LoVo (cell line): ENCODE measurements at regions not wholly inside any gene's neighbourhood (a gene's known extent, or its start where the extent isn't known, plus 50 kb on each side); places are given as distances from the start of the nearest gene placed in this dataset.

ENCODE experiments used
- DNase-seq: peaks from one replicate; pipeline ENCODE4 v3.0.0-alpha.2; 2016; ENCODE audit warnings: low spot score

DNA sequence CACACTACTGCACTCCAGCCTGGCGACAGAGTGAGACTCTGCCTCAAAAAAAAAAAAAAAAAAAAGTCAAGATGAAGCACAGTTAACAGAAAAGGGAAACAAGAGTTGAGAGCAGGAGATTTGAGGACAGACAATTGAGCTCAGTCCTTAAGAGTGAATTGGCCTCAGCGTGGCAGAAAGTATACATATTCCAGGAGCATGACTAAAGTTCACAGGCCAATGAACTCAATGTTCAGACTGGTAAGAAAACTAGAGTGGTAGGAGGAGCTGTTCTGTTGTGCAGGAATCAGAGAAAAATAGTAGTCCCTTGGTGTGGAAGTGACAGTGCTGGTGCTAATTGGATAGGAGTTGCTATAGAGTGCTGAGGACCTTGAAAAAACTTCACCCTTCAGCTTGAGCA is 60.0 kb downstream of the NRN1 start:
- no peak for DNase-seq

GRCh38 chr6:5946181-5946580 is 60.5 kb downstream of the NRN1 start:
- no peak for DNase-seq

DNA sequence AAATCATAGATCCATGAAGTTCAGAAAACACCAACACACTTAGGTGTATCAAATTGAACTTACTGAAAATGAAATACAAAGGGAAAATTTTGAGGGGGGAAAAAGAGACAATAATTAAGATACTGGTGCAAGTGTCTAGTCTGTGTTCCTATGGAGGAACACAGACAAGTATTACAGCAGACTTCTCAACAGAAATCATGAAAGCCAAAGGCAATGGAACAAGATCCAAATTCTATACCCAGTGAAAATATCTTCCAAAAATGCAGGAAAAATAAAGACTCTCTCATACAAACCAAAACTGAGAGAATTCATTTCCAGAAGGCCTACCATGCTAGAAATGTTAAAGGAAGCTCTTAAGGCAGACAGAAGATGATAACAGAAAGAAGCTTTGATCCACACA is 63.1 kb downstream of the NRN1 start:
- no peak for DNase-seq

DNA sequence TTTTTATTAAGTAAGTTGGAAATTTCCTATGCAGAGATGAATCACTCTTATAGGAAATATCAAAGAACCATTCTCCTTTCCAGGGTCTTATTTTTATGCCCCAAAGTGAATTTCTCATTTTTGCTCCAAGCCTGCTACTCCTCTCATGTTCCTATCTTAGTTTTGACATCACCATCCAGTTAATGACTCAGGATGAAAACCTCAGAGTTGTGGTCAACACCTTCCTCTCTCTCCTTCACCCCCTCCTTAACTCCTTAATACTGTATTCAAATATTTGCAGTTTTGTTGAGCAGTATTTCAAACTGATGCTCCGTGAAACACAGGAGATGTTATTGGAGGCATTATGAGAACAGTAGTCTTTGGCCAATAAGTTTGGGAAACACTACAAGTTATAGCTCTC is 64.1 kb downstream of the NRN1 start:
- DNase-seq, result no peak

GRCh38 chr6:5941188-5941587 is 65.5 kb downstream of the NRN1 start:
- DNase-seq, result no peak

DNA sequence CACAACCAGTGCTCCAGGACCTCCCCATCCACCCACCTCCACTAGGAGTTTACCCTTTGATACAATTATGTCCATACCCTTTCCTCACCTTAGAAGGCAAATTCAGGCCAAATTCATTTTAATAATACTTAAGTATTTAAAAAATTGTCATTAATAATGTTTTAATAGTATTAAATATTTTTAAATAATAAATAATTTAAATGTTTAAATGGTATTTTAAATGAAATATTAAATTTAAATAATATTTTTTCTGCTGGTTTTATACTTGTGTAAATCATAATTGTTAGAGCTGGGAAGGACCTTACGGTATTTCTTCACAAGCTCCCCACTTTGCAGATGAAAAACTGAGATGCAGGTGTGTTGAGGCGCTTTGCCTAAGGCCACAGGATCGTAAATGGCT is 67.8 kb downstream of the NRN1 start:
- no peak for DNase-seq

DNA sequence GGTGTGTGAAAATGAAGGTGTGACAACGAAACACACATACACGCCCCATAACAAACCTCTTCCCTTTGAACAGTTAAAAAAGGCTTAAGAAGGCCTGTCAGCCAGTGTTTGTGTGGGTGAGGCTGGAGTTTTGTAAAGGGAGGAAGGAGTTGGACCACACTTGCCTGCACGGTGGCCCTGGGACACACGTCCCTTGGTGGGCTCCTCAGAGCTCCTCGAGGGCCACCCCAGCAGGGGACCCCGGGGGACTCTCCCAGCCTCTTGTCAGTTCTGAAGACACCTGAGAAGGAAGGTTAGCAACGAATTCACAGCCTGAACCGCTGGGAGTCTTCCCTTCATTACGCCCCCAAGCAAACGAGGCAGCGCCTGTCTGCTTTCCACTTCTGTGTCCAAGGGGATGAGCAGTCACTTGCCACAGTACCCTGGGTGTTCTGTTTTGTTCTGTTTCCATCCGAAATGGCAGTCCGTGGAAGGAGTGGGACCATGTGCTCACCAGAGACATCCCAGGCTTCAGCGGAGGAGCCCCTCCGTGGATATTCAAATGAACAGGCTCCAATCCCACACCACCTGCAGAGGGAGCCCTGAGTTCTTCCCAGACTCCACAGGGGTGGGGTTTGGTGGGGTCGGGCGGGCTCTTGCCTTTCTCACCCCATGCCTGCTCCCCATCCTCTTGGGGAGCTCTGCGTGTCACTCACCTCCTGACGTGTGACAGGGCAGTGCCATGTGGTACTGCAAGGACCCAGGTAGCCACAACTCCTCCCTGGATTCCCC is 68.6 kb downstream of the NRN1 start:
- no peak for DNase-seq

DNA sequence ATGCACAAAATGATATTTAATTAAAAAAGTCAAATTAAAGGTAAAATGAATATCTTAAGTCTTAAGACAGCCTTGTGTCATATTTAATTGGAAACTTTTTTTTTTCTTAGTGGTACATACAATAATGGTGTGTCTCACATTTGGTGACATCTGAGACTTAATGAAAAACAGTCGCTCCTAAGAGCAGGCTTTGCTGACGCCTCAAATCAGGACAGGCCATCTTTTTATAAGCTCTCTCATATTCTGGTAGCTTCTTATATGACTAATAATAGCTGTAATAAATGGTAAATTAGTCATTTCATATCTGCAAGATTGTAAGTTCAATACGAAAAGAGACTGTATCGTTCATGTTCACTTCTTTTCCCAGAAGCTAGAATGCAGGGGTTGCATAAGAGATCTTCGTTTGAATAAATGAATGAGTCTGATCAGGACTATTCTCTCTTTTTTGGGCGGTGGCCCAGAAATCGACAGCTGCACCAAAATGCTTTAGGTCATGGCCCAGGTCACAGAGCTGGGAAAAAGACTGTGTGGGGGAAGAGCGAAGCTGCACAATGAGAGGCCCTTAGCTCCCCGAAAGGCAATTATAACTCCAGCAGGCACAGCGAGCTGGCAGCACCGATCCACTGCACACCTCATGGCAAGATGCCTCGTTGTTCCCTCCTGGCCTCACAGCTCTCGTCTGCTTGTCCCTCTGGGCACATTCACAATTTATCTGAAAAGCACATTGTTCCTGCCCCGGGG is 69.4 kb downstream of the NRN1 start:
- DNase-seq, result no peak

DNA sequence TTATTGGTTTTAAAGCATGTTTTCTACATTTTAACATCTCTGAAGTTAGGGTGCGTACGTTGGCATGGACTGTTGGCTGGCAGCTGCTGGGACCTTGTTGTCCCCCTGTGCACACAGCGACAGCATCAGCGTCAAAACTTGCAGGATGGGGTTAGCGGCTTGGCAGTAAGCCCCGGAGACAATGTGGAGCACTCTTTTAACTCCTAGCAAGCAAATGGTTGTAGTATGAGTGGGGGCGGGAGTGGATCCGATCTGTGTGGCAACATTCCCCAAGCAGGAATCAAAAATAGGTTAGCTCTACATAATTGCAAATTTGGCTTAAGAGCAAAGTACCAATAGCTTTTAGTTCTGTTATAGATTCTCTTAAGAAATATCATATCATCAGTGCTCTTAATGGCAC is 70.1 kb downstream of the NRN1 start:
- no peak for DNase-seq

- DNase-seq, result no peak
Measured at GRCh38 chr6:5936140-5936539, 70.6 kb downstream of the NRN1 start.

- DNase-seq, result no peak
Measured at GRCh38 chr6:5930968-5931367, 75.8 kb downstream of the NRN1 start.

DNA sequence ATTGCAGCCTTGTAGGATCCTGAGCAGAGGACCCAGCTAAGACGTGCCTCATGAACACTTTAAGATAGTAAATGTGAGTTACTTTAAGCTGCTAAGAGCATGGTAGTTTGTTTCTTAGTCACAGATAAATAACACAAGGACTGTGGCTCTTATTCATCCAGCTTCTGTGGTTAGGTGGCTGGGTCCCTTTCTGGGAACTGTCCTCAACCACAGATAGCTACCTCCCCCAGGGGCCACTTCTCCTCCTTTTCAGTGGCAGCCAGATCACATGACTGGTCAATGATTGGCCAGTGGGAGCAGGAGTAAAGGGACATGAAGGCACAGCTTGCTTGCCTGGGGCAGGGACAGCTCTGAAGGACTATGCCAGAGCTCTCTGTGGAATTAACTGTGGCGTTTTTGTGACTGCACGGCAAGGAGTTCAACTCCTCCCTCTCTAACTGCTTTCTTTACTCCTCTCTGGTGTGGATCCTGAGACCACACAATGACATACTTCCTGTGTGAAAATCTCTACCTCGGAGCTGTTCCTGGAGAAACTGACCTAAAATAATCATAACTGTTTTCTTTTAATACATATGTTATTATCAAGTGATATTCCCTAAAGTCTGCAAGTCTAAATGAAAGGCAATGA is 76.5 kb downstream of the NRN1 start:
- no peak for DNase-seq

- DNase-seq, result no peak
Measured at GRCh38 chr6:5923840-5924239, 82.9 kb downstream of the NRN1 start.

DNA sequence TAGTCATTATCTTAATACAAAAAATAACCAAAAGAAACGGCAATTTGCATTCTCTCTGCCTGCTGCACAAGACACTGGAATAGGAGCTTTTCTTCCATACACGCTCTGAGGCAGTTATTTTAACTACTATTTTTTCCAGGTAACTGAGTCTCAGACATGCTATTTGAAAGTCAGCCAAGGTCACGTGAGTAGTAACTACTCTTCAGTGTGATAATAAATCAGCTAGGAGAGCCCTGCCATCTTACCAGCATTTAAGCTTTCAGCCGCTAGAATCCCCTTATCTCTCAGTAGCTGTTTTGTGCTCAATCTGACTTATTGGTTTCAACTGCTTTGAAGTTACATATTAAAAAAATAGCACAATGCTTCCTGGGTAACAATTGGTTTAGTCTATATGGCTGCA is 84.5 kb downstream of the NRN1 start:
- no peak for DNase-seq

GRCh38 chr6:5909721-5910120 is 97.0 kb downstream of the NRN1 start:
- DNase-seq, result no peak

DNA sequence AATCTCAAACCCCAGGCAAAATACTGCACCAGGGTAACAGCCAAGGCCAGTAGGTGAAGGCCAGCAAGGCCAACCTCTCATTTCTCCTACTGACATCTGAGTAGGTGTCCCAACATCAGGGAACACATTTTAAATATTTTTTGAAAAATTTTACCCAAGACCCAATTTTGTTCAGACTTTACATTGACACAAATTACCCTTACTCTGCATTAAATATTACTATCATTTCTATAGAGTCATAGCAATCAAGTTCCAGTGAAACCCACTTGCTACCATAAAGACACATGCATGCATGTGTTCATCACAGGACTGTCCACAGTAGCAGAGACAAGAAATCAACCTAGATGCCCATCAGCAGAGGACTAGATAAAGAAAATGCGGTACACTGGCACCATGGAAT is 99.9 kb downstream of the NRN1 start:
- no peak for DNase-seq

DNA sequence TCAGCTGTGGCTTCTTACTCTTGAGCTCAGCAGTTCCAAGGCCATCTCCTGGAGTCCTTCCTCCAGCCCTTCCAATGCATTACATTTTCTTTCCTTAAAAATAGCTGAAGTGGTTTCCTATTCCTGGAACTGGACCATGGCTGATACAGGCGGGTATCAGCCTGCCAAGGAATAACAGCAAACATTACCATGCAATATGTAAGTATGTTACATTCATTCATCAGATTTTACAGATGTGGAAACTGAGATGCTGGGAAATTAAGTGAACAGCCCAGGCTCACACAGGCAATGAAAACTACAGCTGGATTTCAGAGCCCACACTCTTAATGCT is 100.4 kb downstream of the NRN1 start:
- DNase-seq, result no peak

DNA sequence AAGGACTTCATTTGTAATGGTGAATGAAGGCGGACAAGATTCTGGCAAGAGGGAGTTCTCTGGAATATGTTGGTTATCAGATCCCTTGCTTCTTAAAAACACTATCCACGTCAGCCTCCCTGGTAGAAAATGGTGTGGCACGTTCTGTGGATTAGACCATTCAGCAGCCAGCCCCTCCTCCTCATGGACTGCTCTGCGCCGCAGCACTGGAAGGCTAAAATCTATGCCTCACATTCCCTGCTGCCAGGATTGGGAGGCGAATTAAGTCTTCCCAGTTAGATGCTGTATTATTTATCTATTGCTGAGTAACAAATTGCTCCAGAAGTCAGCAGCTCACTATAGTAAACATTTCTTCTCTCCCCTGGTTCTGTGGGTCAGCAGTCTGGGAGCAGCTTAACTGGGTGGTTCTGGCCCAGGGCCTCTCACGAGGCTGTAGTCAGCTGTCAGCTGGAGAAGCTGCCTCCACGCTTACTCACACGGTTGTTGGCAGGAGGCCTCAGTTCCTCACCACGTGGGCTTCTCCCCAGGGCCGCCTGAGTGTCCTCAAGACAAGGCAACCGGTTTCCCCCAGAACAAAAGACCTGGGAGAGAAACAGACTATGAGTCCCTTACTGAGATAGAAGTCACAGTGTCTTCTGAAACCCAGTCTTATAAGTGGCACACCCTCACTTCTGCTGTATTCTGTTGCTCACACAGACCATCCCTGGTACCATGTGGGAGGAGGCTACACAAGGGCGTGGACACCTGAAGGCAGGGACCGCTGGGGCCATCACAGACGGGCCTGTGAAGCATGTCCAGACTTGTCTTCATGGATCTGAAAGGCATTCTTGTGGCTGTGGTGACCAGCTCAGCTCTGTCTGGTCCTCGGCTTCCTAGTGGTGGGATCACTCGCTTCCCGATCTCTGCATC is 101.0 kb downstream of the NRN1 start:
- peak; percentile 41 for DNase-seq

DNA sequence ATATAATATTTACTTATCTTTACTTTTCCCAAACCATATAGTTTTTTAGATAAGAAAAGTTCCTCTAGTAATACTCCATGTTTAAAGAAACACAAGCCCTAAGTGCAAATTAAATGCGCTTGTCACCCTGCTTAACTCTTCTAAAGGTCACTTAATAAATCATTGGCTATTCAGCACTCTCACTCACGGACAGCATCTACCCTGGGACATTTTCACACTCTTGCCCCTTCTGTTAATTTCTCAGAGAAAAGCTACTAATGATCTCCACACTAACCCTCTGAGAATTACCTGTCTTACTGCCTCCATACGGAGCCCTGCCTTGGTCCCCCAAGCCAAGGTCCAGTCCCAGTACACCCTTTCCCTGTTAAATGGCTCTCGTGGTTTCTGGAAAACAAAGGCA is 102.2 kb downstream of the NRN1 start:
- DNase-seq, result no peak

DNA sequence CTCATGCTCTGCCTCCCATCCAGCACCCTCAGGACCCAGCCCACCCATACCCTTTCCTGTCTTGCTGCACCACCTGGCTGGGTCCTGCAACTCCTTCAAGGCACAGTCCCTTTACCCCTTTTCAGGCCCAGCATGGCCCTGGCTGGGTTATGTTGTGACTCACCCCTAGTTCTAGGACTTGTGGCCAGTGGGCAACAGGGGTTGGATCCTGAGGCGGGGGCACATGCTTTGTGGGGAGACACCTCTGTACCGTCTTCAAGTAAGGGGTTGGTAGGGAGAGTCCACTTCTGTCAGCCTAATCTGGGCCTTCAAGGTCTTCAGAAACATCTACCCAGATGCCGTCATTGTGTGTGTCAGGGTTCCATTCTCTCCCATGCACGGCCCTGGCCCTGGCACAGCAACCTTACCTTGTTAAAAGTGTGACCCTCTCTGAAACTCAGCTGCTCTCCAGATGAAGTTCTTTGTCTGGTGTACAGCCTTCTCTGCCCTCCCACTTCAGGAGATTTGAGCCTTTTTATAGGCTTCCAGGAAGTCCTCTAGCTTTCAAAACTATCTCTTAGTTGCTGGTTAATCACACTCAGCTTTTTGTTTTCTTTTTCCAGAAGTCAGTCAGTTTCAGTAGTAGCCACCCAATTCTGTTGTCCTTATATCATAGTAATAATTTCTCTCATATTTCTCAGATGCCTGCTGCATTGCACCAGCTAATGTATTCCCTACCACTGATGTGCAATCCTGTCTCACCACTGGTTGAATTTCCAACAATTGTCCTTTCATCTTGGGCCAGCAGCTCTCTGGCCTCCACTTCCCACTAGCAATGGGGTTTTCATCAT is 107.3 kb downstream of the NRN1 start:
- DNase-seq, result no peak

GRCh38 chr6:5898563-5898962 is 108.2 kb downstream of the NRN1 start:
- DNase-seq, result no peak

- DNase-seq, result no peak
Measured at GRCh38 chr6:5898102-5898501, 108.6 kb downstream of the NRN1 start.
